Dermis blood vessel endothelial cell (primary cell): ENCODE measurements at regions not wholly inside any gene's neighbourhood (a gene's known extent, or its start where the extent isn't known, plus 50 kb on each side); places are given as distances from the start of the nearest gene placed in this dataset.
"Not testable (repeated sequence)": the region's sequence is repeated elsewhere in the genome, so short reads cannot be mapped to it uniquely, and the experiment has no call there.

ENCODE experiments used
- DNase-seq: peaks from one replicate; pipeline ENCODE4 v3.0.0; 2010

DNA sequence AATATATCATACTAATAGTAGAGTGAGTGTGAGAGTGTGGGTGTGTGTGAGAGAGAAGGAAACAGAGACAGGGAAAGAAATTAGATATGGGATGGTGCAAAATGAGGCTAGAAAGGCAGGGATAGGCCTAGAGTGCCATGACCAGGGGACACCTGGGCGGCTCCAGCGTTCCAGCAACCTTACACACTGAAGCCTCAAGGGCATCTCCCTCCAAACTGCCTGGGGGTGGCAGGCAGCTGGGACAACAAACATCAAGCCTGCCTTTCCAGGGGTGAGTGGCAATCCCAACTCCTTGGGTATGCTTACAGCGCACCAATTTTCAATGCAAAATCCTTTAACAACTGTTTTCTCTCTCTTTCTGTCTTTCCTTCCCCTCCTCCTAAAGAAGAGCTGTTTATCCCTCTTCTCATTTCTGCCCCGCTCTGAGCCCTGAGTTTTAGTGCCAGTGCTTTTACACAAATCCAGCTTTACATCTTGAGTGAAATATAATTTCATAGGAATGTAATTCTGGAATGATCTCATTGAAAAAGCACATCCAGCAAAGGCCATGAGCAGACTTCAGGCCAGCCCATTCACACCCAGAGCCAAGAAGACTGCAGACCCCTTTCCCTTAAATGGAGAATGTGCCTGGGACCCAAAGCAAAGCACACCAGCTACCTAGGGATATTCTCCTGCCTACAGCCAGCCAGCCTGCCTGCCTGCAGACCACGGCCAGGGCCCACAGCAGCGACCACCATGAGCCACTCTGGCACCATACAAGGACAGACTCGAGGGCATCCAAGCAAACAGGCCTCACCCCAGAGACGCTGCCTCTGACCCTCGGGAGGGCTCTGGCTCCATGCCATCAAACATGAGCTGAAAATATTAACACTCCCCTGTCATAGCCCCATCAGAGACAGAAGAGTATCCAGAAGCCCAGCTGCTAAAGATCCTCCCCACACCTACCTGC is 90.3 kb downstream of the RPL27A start:
- no peak for DNase-seq

DNA sequence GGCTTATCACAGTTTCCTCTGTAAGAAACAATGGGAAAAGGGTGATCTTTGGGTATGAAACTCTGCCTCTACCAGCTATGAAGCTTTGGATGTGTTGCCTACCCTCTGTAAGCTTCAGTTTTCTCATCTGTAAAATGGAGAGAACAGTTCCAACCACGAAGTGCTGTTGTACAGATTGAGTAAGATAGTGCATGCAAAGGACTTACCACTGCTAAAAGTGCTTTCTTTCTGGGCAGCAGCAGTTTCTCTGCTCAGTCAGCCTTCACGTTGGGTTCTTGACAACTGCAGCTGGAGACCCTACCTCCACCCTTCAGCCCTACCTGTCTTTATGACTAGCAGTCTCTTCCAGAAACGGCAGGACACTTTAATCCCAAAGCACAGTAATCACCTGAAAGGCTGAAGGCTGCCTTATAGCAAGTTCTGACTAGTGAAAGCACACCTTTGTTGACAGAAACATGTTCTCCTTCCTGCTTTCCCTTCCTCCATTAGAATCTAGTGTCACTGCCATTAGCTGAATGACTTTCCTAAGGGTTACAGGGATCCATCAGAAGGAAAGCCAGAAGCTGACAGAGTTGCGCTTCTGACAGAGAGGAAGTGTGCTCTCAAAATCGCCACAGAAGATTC is 91.4 kb downstream of the RPL27A start:
- no peak for DNase-seq

DNA sequence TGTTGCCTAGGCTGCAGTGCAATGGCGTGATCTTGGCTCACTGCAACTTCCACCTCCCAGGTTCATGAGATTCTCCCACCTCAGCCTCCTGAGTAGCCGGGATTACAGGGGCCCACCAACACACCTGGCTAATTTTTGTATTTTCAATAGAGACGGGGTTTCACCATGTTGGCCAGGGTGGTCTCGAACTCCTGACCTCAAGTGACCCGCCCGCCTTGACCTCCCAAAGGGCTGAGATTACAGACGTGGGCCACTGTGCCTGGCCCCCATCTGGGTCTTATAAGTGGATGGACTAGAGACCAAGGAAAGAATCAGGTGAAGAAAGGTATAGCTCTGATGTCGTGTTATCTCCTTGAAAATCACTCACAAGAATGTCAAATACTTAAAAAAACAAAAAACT is 92.3 kb downstream of the RPL27A start:
- DNase-seq: not testable (repeated sequence)

DNA sequence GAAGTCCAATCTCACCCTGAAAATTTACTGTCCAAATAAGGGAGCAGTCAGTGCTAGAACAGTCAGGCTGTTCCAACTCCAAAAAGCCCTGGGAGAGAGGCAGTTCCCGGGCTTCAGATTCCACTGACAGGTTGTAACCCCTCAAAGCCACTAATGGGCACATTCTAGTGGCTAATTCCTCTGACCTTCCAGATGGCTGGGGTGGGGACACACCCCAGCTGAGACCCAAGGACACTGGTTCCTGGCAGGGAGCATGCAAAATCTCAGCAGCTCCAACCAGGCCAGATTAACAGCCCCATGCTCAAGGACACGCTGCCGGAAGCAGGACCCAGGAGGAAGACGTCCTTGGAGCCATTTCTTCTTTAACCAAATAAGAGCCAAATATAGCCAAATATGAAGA is 92.7 kb downstream of the RPL27A start:
- DNase-seq: no peak

DNA sequence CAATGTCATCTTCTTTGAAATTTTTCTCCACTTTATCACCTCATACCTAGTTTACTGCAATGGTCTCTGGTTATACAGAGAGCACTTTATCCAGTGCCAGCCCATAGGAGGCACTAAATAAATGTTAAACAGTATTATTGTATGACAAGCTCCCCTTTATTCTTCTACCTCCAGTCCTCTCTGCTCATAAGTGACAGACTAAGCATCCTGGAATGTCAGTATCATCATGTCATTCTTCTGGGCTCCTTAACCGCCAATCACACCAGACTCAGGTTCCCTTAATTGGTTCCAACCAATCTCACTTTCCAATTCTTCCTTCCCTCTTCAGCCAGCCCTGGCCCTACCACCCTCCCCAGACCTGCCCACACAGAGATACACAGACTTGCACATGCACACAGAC is 93.1 kb downstream of the RPL27A start:
- no peak for DNase-seq

DNA sequence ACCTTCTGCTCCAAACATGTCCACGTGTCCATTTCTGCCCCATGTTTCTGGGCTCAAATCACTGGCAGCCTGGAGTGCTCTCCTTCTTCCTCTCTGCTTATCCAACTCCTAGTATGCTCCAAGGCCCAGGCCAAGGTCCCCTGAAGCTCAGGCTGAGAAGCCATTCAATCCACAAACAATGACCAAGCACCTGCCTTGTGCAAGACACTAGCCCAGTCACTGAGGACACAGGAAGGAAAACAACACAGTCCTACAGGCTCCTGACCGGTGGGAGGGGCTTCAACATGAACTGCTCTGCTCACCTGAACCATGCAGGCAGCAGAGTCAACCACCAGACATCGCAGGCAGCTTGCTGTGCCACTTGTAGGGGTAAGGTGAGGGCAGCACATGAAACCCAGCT is 93.6 kb downstream of the RPL27A start:
- DNase-seq: no peak

DNA sequence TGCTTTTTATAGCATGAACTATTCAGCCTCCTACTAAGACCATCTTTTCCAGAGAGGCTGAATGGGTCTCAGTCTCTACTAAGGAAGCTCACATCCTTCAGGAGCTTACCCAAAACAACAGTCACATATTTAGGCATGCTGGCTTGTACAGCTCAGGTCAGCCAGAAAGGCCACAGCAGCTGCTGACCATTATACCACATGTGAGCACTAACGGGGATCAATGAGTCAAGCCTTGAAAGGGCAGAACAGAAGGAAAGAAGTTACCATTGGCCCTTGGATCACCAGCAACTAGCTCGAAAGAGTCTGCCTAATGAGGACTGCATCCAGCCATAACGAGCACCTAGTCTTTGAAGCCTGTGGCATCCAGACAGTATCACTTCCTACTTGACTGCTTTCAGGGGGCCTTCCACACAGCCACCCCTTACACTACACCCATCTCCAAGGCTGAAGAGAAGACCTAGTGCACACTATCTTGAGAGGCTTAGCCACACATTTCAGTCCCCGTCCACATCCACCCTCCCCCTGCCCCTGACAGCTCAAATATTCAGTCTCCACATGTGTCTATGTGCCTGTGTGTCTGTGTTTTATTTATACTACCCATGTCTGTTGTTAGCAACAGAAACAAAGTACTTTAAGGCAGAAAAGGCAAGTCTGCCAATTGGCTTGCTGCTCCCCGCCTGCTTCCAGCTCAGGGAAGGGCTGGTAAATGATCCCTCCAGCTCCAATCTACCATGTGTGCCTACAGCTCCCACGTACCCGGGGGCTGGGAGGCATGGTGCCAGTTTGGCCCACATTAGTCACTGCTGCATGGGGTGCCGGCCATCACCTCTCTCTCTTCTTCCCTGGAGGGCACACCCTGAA is 95.5 kb downstream of the RPL27A start:
- no peak for DNase-seq

DNA sequence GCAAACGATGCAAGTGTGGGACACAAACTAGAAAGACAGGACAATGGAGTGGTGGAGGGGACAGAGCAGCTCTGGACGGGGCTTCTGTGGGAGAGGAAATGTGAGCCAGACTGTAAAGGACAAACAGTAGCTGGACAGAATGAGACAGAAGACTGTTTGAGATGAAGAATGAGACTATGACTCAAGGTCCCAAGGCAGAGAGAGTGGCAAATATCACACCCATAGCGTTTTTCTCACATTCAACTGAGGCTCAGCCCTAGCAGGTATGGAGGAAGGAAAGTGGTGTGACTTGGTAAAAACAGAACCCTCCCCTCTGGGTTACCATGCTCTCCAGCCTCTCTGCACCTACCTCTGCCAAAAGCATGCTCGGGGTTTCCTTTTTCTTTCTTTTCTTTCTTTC is 96.5 kb downstream of the RPL27A start:
- DNase-seq: no peak

DNA sequence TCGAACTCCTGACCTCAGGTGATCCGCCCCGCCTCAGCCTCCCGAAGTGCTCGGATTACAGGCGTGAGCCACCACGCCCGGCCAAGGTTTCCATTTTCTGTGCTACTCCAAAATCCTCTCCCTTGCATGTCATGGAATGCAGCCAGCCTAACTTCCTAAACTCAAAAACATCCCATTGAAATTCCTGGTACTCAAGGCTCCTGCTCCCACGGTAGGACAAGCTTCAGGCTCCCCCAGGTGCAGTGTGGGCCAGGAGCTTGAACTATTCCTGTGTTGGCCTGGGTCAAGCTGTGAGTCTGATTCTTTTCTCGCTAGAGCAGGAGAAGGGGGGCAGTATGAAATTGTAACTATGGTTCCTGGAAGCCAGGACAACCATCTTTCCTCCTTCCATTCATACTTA is 97.1 kb downstream of the RPL27A start:
- DNase-seq: no peak

DNA sequence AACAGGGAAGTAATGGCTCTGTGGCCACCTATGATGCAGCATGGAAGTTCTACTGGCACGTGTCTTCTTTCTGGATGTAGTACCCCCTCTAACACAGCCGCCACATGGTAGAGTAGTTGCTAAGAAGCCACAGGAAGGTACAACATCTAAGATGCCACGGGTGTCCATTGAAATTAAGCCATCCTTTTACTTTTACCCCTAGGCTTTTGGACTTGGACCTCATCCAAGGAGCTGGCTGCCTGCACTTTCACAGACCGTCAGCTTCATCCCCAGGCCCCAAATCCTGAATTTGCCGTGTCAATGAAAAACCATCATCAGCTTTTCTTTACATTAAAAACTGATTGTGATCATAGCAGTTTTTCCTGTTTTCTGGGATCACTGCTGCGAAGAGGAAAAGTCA is 102.4 kb downstream of the RPL27A start:
- no peak for DNase-seq

DNA sequence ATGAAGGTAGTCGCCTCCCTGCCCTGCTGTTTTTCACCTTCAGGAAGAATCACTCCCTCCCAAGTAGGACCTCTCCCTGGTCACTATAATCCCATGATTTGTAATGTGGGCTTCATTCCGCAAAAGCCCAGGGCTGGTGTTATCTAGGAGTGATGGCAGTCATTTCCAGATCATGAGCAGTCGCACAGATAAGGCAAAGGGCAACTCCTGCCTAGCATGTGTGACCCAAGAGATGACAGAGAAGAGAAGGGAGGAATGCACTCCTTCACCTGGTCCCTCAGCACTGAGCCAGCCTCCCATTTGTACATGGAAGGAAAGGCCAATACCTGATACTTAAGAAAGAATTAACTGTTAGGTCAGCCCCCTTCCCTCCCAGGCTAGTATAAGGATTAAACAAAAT is 102.9 kb downstream of the RPL27A start:
- no peak for DNase-seq

DNA sequence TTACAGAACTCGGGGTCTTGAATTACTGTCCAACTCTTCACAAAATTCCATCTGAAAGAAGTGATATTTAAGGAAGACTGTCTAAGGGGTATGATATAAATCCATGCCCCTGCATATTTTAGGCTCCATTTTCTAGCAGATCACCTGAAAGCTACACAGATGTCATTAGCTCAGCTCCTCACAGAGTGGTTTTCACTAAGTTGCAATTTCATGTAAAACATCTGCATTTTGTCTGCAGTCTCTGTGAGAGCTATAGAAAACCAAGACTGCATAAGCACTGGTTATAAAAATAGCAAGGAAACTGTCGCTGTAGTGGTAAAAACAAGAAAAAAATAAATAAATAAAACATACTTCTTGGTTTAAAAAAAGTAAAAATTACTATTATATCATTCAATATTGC is 103.4 kb downstream of the RPL27A start:
- no peak for DNase-seq

DNA sequence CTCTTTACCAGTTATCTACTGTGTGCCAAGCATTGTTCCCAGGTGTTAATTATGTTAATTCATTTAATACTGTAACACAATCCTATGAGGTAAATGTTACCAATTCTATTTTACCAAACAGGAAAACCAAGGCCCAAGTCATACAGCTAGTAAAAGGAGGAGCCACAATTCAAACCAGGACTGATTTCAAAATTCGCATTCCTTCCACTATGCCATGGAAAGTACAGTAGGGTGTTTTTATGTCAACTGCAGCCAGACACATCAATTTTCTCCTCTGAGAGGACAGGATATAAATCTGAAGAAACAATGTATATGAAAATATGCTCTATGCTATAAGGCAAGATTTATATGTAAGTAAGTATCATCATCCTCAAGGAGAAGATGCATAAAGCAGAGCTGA is 104.3 kb downstream of the RPL27A start:
- no peak for DNase-seq

DNA sequence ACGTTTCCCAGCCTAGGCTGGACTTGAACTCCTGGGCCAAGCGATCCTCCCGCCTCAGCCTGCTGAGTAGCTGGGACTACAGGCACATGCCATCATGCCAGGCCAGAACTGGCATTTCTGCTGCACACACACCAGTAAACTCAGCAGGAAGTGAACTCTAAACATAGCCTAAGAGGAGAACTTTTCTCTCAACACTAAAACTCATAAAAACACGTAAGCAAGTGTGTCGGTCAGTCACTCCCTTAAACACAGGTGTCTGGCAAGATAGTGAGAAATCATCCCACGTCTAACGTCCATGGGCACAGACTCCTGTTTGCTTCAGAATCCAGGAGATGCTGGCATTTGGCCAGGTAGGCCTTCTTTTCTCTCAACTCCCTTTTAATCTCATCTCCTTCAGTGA is 104.8 kb downstream of the RPL27A start:
- no peak for DNase-seq

DNA sequence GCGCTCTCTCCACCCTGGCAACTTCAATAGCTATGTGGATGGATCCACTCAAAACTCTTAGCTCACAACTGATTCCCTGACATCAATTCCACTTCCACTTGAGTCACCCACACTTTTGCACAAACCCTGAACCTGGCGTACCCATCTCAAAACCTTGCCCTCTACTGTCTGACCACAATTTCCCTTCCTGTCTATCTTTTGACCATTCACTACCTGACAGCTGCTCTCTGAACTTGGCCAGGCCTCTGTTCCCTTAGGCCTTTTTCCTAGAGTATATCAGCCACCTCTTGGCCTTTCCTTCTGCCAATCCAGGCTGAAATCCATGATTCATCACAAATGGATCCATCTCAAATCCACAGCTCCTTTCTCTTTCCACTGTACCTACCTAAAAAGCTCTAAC is 106.0 kb downstream of the RPL27A start:
- DNase-seq: no peak

DNA sequence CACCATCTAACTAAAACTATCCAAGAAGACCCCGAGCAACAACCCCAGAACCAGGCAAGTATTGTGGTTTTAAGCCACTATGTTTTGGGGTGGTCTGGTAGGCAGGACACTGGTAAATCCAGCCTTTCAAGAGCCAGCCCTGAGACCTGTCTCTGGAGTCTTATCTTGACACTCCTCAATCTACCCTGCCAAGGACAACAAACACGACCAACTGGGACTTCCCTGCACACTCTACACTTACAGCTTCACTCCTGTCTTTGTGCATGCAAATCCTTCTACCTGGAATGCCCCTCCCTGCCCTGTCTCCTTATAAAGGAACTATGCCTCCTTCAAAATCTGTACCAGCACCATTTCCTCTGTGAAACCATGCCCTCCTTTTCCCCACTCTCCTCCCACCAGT is 107.3 kb downstream of the RPL27A start:
- DNase-seq: no peak

DNA sequence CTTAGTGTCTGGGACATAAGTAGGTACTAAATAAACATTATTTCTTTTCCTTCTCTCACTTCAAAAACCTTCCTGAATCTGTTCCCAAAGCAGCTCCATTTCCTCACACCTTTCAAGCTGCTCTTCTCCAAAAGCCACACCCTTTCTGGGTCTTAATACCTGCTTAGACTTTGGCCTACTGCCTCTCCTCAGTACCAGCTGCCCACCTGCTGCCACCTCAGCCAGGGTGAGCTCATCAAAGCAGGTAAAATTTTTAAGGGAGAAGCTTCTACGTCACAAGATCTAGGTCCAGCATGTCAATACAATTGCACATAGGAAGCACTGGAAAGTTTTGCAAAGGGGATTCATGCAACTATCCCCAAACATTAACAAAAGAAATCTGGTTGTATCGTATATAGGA is 108.4 kb downstream of the RPL27A start:
- DNase-seq: no peak

DNA sequence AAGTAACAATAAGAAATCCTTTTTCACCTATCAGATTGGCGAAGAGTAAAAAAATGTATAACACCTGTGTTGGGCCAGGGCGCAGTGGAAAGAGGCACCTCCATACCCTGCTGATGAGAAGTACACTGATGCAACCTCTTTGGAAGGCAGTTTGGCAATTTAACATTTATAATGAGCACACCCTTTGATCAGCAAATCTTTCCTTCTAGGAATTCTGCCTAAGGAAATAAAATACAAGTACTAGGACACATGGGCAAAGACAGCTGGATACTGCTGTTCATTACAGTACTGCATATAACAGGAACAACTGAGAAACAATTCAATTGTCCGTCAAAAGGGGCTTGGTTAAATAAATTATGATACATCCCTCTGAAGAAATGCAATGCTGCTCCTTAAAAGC is 110.1 kb downstream of the RPL27A start:
- DNase-seq: no peak

DNA sequence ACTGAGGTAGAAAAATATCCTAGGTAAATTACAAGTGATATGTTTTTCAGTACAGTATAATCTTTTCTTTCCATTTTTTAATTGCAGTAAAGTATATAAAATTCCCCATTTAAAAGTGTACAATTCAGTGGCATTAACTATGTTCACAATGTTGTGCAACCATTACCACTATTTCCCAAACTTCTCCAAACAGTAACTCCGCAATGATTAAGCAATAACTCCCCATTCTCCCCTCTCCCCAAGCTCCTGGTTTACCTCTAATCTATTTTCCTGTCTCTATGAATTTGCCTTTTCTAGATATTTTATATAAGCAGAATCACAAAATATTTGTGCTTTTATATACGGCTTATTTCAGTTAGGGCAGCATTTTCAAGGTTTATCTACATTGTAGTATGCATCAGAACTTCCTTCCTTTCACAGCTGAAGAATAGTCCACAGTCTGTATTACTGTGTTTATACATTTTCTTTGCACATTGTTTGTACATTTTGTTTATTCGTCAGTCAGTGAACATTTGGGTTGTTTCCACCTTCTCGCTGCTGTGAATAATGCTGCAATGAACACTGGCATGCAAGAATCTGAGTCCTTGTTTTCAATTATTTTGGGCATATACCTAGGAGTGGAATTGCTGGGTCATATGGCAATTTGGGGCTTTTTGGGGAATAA is 110.7 kb downstream of the RPL27A start:
- DNase-seq: peak; percentile 25

DNA sequence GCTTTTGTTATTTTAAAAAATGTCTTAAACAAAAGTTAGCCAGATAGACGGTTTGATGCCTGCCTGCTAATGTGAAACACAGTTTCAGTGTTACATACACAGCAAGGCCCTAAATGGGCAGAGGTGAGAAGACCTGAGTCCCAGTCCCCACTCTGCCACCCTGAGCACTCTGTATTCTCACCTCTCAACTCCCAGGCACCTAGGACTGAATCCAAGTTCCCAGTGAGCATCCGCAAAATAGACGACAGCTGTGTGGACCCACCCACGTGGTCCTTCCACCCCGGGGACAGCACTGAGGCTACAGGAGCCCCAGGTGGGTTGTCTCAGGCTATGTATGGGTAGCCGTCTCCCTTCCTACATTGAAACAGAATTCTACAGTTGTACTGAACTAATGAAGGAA is 111.5 kb downstream of the RPL27A start:
- no peak for DNase-seq

DNA sequence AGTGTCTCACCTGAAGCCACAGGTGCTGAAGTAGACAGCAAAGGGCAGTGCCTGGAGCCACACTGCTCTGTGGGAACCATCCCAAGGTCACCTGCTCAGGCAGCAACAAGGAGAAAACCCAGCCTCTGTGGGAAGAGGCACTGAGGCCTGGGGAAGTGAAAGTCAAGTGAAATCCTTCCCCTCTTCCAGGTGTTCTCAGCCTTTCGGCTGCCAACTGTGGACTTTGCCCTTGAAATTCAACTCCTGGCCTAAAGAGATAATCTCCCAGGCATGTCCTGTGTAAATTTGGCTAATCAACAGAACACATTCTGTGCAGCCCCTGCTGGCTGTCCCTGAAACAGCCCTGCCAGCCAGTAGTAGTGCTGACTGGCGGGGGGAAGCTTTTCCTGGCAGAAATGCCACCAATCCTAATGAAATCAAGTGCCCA is 112.1 kb downstream of the RPL27A start:
- no peak for DNase-seq

DNA sequence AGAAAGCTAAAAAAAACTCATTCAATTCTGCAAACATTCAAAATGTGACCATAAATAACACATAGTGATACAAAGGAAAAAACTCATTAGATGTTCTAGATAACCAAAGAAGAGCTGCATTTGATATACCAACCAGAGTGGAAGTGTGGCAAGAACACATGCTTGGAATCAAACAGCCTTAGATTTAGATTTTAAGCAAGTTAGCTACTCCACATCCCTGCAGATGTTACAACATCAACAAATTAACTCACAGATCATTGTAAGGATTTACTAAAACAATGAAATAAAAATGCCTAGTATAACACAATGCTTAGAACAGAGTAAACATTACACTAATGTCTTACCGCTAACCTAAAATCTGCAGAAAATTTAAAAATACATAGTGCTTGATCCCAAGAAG is 114.0 kb upstream of the AKIP1 start:
- DNase-seq: no peak

DNA sequence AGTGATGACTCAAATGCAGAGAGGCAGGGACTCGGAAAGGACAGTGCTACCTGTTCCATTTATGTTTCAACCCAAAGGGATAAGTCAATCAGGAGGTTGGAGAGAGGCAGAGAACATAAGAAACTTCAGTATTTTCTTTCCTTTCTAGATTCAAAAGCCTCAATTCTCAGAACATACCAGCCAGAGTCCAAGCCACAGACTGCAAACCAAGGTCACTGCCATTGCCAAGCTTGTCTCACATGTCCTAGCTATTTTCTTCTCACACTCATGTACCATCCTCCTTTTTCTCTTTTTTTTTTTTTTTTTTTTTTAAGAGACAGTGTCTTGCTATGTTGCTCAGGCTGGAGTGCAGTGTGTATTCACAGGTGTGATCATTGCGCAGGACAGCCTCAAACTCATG is 111.7 kb upstream of the AKIP1 start:
- DNase-seq: no peak
